ENCODE measurements at regions not wholly inside any gene's neighbourhood (a gene's known extent, or its start where the extent isn't known, plus 50 kb on each side); places are given as distances from the start of the nearest gene placed in this dataset.

- H3K27me3 Mint-ChIP-seq (ENCODE audit: low read depth), result no peaks in the 10 kb centered on the region
- peaks cover 4% of the 10 kb centered on the region; the same call in 1 of the 2 replicates for H3K79me2 ChIP-seq (ENCODE audit: insufficient read depth, low read length)
- no peak for DNase-seq
- H3K23ac ChIP-seq (ENCODE audit: insufficient read length, low read depth, low read length), result no peak overlapping the region
- H3K79me1 ChIP-seq (ENCODE audit: insufficient read depth, low read depth, low read length, poor library complexity, severe bottlenecking), result no peaks in the 10 kb centered on the region
- peaks cover 6 to 9% (median 8%) of the 10 kb centered on the region in 3 experiments; a peak in 6 of 7 replicates for H3K36me3 Mint-ChIP-seq (ENCODE audit: insufficient read depth in 1 of 3, low read depth in 3 of 3)
- H3K27ac ChIP-seq (ENCODE audit: insufficient read length, low read depth, low read length), result no peak overlapping the region
- peaks cover 2% of the 10 kb centered on the region; the same call in 1 of the 2 replicates for H3K4me1 ChIP-seq (ENCODE audit: insufficient read depth, low read length)
- no peaks in the 10 kb centered on the region for H4K20me1 ChIP-seq (ENCODE audit: control insufficient read depth, insufficient read depth, insufficient read length)
- no CpG with 5 or more reads among the region's 3 CpGs for WGBS (ENCODE audit: extremely low coverage, insufficient read length, low lambda C conversion rate)
- H3T11ph ChIP-seq (ENCODE audit: low read length), result no peak overlapping the region
- H3K9me3 Mint-ChIP-seq, result no peaks in the 10 kb centered on the region
- no peak overlapping the region for H2BK12ac ChIP-seq (ENCODE audit: insufficient read length, low read depth, low read length)
- no peak overlapping the region for H2AFZ ChIP-seq (ENCODE audit: low read length)
- no peak overlapping the region for H2BK20ac ChIP-seq (ENCODE audit: low read depth, low read length, poor library complexity, severe bottlenecking)
- no peak overlapping the region for H3K18ac ChIP-seq (ENCODE audit: insufficient read length, low read depth, low read length)
- no peak overlapping the region for H4K91ac ChIP-seq (ENCODE audit: insufficient read length, low read depth, low read length)
- no peak for TF ChIP-seq CTCF (conservative IDR thresholded peaks at IDR 0.05)
- no peak overlapping the region for H2BK5ac ChIP-seq (ENCODE audit: insufficient read length, low read length)
- no peak overlapping the region for H2BK15ac ChIP-seq (ENCODE audit: low read depth, low read length)
- H3K56ac ChIP-seq (ENCODE audit: insufficient read length, low read depth, low read length), result no peak overlapping the region
- no peaks in the 10 kb centered on the region for H3K23me2 ChIP-seq (ENCODE audit: insufficient read length, low read depth, low read length, poor library complexity, severe bottlenecking)
- peaks cover 5 to 8% of the 10 kb centered on the region in 2 experiments; a peak in 1 of 4 replicates for H3K4me1 Mint-ChIP-seq
- no peak overlapping the region for H3K4me3 Mint-ChIP-seq
- no peak overlapping the region for H2AK5ac ChIP-seq (ENCODE audit: insufficient read length, low read length)
- no peak overlapping the region for H3K27ac Mint-ChIP-seq
- no peaks in the 10 kb centered on the region; the same call in 1 of the 2 replicates for H3K27me3 ChIP-seq (ENCODE audit: insufficient read depth, low read length)
- no peak overlapping the region for H3K9ac ChIP-seq (ENCODE audit: extremely low read depth, insufficient read length, low read length)
- no peak overlapping the region for H2BK120ac ChIP-seq (ENCODE audit: low read depth, low read length, poor library complexity, severe bottlenecking)
- H3K9me3 ChIP-seq (ENCODE audit: control insufficient read depth, low read depth, low read length), result no peaks in the 10 kb centered on the region
- H3K4me2 ChIP-seq (ENCODE audit: insufficient read depth, insufficient read length, low read length), result no peak overlapping the region
- no peak overlapping the region for H3K14ac ChIP-seq (ENCODE audit: insufficient read depth, low read length)
- no peak overlapping the region for H4K8ac ChIP-seq (replicated peaks; ENCODE audit: insufficient read length, low read depth, low read length)
- no peak overlapping the region for H4K5ac ChIP-seq (ENCODE audit: insufficient read length, low read depth, low read length)
- no peak overlapping the region for H3K4ac ChIP-seq (ENCODE audit: low read depth, low read length)
These were observed 583.5 kb upstream of the ZP4 start for GRCh38 chr1:238474263-238474662.
